ENCODE measurements at regions not wholly inside any gene's neighbourhood (a gene's known extent, or its start where the extent isn't known, plus 50 kb on each side); places are given as distances from the start of the nearest gene placed in this dataset.
A peak's percentile ranks its signal among the peaks of the same experiment; 100 is the strongest.

GRCh38 chr2:205895981-205896655 is 189.9 kb downstream of the INO80D start:
- Histone ChIP-seq H3K27me3 (ENCODE audit: insufficient read depth) (no peaks in the 10 kb centered on the region), H4K20me1 (replicated peaks; ENCODE audit: insufficient read depth) (no peaks in the 10 kb centered on the region), H3K9me2 (ENCODE audit: insufficient read depth) (no peaks in the 10 kb centered on the region), H3K36me3 (ENCODE audit: insufficient read depth) (no peaks in the 10 kb centered on the region), H3F3A (replicated peaks; ENCODE audit: low read depth) (no peaks in the 10 kb centered on the region), H3K4me1 (ENCODE audit: insufficient read depth) (no peaks in the 10 kb centered on the region), H3K4me2 (no peak overlapping the region), H3K4me3 (no peak overlapping the region), H2AFZ (0 out of 2 replicates have a peak overlapping the region, but pooled peaks have one; percentile 47), H3K27ac (ENCODE audit: low read depth) (no peak overlapping the region), H3K79me2 (replicated peaks; ENCODE audit: insufficient read depth) (no peaks in the 10 kb centered on the region)
- ATAC-seq (no peak), DNase-seq (ENCODE audit: low spot score) (no peak)
- Mint-ChIP-seq H3K36me3 (ENCODE audit: low read depth) (no peaks in the 10 kb centered on the region), H3K27ac (no peak overlapping the region), H3K27me3 (ENCODE audit: insufficient read depth, low read depth, poor library complexity) (peaks cover 4% of the 10 kb centered on the region), H3K4me3 (no peak overlapping the region), H3K9me3 (no peaks in the 10 kb centered on the region), H3K4me1 (no peaks in the 10 kb centered on the region)
- TF ChIP-seq ZNF462 (CRISPR knock-in tag; IDR thresholded peaks at IDR 0.05): no peak
- TF ChIP-seq NANOG (IDR thresholded peaks at IDR 0.05; ENCODE audit: borderline replicate concordance): no peak

GRCh38 chr2:205892665-205893259 is 193.2 kb downstream of the INO80D start:
- Histone ChIP-seq H2AFZ (no peak overlapping the region), H3K9me2 (ENCODE audit: insufficient read depth) (no peaks in the 10 kb centered on the region), H3K36me3 (ENCODE audit: insufficient read depth) (no peaks in the 10 kb centered on the region), H3K4me2 (no peak overlapping the region), H3K27me3 (ENCODE audit: insufficient read depth) (no peaks in the 10 kb centered on the region), H3K4me3 (no peak overlapping the region), H3K79me2 (replicated peaks; ENCODE audit: insufficient read depth) (no peaks in the 10 kb centered on the region), H3F3A (replicated peaks; ENCODE audit: low read depth) (no peaks in the 10 kb centered on the region), H4K20me1 (replicated peaks; ENCODE audit: insufficient read depth) (no peaks in the 10 kb centered on the region), H3K27ac (ENCODE audit: low read depth) (no peak overlapping the region), H3K4me1 (ENCODE audit: insufficient read depth) (no peaks in the 10 kb centered on the region)
- DNase-seq (ENCODE audit: low spot score) (no peak), ATAC-seq (no peak)
- no peaks in the 10 kb centered on the region for H3K9me3 Mint-ChIP-seq
- no peaks in the 10 kb centered on the region for H3K4me1 Mint-ChIP-seq
- no peak overlapping the region for H3K27ac Mint-ChIP-seq
- TF ChIP-seq POLR2AphosphoS5 (IDR thresholded peaks at IDR 0.05; ENCODE audit: low read depth): no peak
- TF ChIP-seq ZNF462 (CRISPR knock-in tag; IDR thresholded peaks at IDR 0.05): no peak
- no peak for TF ChIP-seq NANOG (IDR thresholded peaks at IDR 0.05; ENCODE audit: borderline replicate concordance)
- TF ChIP-seq CREB1 (CRISPR knock-in tag; IDR thresholded peaks at IDR 0.05; ENCODE audit: low read depth): no peak
- TF ChIP-seq ZNF331 (CRISPR knock-in tag; IDR thresholded peaks at IDR 0.05; ENCODE audit: low read depth): no peak
- peaks cover 7% of the 10 kb centered on the region for H3K27me3 Mint-ChIP-seq (ENCODE audit: insufficient read depth, low read depth, poor library complexity)
- H3K36me3 Mint-ChIP-seq (ENCODE audit: low read depth): no peaks in the 10 kb centered on the region
- H3K4me3 Mint-ChIP-seq: no peak overlapping the region

Data from GM23338 (cell line).